ENCODE measurements at regions not wholly inside any gene's neighbourhood (a gene's known extent, or its start where the extent isn't known, plus 50 kb on each side); places are given as distances from the start of the nearest gene placed in this dataset.

DNA sequence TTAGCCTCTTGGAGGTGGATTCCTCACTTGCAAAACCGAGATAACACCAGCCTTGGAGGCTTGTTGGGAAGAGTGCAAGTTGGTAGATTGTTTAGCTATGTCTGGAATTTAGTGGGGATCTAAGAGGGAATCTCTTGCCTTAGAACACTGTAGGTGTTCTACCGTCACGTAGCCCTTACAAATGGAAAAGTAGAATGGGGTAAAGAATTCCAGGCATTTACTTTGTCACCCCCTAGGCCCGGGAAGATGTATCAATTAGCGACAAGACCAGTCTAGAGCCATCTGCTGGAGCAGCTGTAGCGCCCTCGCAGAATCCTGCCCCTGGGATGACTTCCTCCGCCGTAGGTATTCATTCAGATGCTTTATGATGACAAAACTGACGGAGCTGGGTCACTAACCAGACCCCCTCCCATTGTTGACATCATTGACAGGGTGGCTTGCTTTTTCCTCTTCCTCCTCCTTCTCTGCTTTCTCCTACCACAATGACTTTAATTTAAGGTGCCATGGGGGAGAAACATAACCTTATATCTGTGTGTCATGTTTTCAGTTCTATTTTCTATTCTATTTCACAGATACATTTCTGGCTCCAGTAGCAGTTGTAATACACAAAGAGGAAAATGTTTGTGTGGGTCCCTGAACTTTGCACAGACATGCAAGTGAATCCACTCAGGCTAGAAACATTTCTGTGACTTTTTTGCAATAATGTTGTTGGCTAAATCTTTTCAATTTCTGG lies 262.6 kb upstream of the LYZL1 start:
- Histone ChIP-seq H3K4me3 (no peak overlapping the region), H3K9me3 (no peaks in the 10 kb centered on the region), H3K4me1 (no peaks in the 10 kb centered on the region), H3K36me3 (no peaks in the 10 kb centered on the region), H3K27me3 (no peaks in the 10 kb centered on the region), H3K27ac (replicated peaks in 1 of 4) (no peak overlapping the region)
- 88% methylated on average over 10 of the region's 10 CpGs for whole genome bisulfite sequencing
- TF ChIP-seq, protein P1, sequence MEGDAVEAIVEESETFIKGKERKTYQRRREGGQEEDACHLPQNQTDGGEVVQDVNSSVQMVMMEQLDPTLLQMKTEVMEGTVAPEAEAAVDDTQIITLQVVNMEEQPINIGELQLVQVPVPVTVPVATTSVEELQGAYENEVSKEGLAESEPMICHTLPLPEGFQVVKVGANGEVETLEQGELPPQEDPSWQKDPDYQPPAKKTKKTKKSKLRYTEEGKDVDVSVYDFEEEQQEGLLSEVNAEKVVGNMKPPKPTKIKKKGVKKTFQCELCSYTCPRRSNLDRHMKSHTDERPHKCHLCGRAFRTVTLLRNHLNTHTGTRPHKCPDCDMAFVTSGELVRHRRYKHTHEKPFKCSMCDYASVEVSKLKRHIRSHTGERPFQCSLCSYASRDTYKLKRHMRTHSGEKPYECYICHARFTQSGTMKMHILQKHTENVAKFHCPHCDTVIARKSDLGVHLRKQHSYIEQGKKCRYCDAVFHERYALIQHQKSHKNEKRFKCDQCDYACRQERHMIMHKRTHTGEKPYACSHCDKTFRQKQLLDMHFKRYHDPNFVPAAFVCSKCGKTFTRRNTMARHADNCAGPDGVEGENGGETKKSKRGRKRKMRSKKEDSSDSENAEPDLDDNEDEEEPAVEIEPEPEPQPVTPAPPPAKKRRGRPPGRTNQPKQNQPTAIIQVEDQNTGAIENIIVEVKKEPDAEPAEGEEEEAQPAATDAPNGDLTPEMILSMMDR (IDR thresholded peaks at IDR 0.05): no peak
- TF ChIP-seq POLR2AphosphoS5 (IDR thresholded peaks at IDR 0.05): no peak
- no peak for TF ChIP-seq POLR2A (IDR thresholded peaks at IDR 0.05; ENCODE audit: low read depth)
- TF ChIP-seq EP300 (IDR thresholded peaks at IDR 0.05): no peak
- no peak for DNase-seq (ENCODE audit: extremely low spot score)
- intact Hi-C loops (cut with DNase I): no loop called here

DNA sequence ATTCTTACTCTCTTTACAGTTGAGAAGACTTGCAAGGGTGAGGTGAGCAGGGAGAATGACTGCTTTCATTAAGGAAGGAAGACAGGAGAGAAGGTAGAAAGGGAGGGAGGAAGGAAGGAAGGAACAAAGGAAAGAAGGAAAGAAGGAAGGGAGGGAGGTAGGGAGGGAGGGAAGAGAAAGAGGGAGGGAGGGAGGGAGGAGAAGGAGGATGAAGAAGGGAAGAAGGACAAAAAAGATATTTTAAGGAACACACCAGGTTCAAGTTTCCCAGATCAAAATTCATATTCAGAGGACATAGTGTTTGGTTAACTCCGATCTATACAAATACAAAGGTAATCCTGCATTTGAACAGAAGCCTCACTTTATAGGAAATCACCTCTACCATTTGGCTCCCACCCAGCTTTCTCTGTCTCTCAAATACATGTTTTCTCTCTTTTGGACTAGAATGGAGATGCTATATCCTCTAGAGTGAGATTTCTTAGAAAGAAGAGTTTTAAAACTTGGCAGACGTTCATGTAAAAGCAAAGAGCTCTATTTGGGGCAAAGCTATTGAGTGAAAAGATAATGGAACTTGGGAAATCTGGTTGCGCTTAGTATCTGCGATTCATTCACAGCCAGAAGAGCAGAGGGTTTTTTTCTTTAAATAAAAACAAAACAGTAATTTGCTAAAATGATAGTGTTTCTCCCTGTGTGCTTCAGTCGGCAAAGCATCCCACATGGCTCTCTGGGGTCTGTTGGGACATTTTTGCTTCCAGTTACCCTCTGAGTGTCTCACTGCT lies 261.9 kb upstream of the LYZL1 start:
- no peaks in the 10 kb centered on the region for H3K27me3 ChIP-seq
- no peak overlapping the region for H3K27ac ChIP-seq (replicated peaks in 1 of 4)
- 81% methylated on average over 5 of the region's 5 CpGs for WGBS
- no peaks in the 10 kb centered on the region for H3K9me3 ChIP-seq
- TF ChIP-seq POLR2AphosphoS5 (IDR thresholded peaks at IDR 0.05) (no peak), EP300 (IDR thresholded peaks at IDR 0.05) (no peak), POLR2A (IDR thresholded peaks at IDR 0.05; ENCODE audit: low read depth) (no peak)
- TF ChIP-seq, protein P1 (IDR thresholded peaks at IDR 0.05): no peak
- H3K36me3 ChIP-seq: no peaks in the 10 kb centered on the region
- DNase-seq (ENCODE audit: extremely low spot score): no peak
- H3K4me3 ChIP-seq: no peak overlapping the region
- H3K4me1 ChIP-seq: no peaks in the 10 kb centered on the region
- intact Hi-C loops (cut with DNase I): no loop called here

DNA sequence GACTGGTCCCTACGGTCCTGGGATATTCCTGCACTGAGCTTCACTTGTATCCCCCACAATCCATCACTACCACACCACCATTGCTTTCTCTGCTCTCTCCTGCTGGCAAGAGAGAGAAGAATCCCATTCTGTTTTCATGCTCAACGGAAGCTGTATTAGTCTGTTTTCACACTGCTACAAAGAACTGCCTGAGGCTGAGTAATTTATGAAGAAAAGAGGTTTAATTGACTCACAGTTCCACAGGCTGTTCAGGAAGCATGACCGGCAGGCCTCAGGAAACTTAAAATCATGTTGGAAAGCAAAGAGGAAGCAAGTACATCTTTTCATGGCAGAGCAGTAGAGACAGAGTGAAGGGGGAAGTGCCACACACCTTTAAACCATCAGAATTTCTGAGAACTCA lies 260.4 kb upstream of the LYZL1 start:
- DNase-seq (ENCODE audit: extremely low spot score): no peak
- Histone ChIP-seq H3K27me3 (no peaks in the 10 kb centered on the region), H3K4me3 (no peak overlapping the region), H3K4me1 (no peaks in the 10 kb centered on the region), H3K27ac (replicated peaks in 1 of 4) (no peak overlapping the region), H3K9me3 (no peaks in the 10 kb centered on the region), H3K36me3 (no peaks in the 10 kb centered on the region)
- TF ChIP-seq, protein P1 (IDR thresholded peaks at IDR 0.05): no peak
- TF ChIP-seq EP300 (IDR thresholded peaks at IDR 0.05): no peak
- no peak for TF ChIP-seq POLR2A (IDR thresholded peaks at IDR 0.05; ENCODE audit: low read depth)
- TF ChIP-seq POLR2AphosphoS5 (IDR thresholded peaks at IDR 0.05): no peak
- intact Hi-C loops (cut with DNase I): no loop called here
- WGBS: 47% methylated on average over 3 of the region's 3 CpGs

DNA sequence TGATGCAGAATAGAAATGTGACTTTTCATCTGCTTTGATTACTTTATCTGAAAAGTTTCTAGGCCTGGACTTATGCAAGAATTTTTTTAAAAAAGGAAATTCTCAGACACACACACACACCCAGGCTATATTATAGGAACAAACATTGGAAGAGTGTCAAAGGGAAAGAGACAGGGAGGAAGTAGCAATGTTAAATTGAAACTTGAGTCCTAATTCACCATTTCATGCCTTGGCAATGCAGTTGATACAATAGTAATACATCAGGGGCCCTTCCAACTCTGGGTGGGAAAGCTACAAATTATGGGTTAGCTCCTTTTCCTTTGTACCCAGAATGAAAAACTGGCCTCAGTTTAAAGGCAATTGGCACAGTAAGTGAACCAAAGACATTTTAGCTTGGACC lies 258.0 kb upstream of the LYZL1 start:
- intact Hi-C loops (cut with DNase I): no loop called here
- TF ChIP-seq POLR2AphosphoS5 (IDR thresholded peaks at IDR 0.05) (no peak), POLR2A (IDR thresholded peaks at IDR 0.05; ENCODE audit: low read depth) (no peak), EP300 (IDR thresholded peaks at IDR 0.05) (no peak)
- TF ChIP-seq, protein P1 (IDR thresholded peaks at IDR 0.05): no peak
- no peaks in the 10 kb centered on the region for H3K4me1 ChIP-seq
- no peaks in the 10 kb centered on the region for H3K27me3 ChIP-seq
- H3K4me3 ChIP-seq: no peak overlapping the region
- no peaks in the 10 kb centered on the region for H3K9me3 ChIP-seq
- no peaks in the 10 kb centered on the region for H3K36me3 ChIP-seq
- H3K27ac ChIP-seq (replicated peaks in 1 of 4): no peak overlapping the region
- no peak for DNase-seq (ENCODE audit: extremely low spot score)
